Right lobe of liver (tissue), 6 donors: ENCODE measurements at regions not wholly inside any gene's neighbourhood (a gene's known extent, or its start where the extent isn't known, plus 50 kb on each side); places are given as distances from the start of the nearest gene placed in this dataset.
"Not testable (repeated sequence)": the region's sequence is repeated elsewhere in the genome, so short reads cannot be mapped to it uniquely, and the experiment has no call there.

Experiments used
- ATAC-seq, 4 donors: fragments of 200-7000 bp; cut with Tn5 transposase; one replicate each; pipeline ENCODE4 v1.9.1; 2020; ENCODE audit warnings: mild to moderate bottlenecking in 4 of 4, moderate library complexity in 4 of 4
- DNase-seq, 3 donors: peaks; one replicate each; pipeline ENCODE4 v3.0.0-alpha.2; 2020
- H3K27ac ChIP-seq, 3 donors: fragments of 200-600 bp; one replicate each; pipeline ENCODE4 v1.8.0; 2022
- H3K27me3 ChIP-seq, 2 donors: fragments of 200-600 bp; one replicate each; pipeline ENCODE4 v1.8.0; 2022
- H3K36me3 ChIP-seq, 4 donors: fragments of 200-600 bp; sonication (generic) in 1 of 4; one replicate each; pipeline versions ENCODE4 v1.5.1 to v1.8.0; 2017 to 2022; ENCODE audit warnings: control low read depth in 1 of 4
- H3K4me1 ChIP-seq, 4 donors: fragments of 200-600 bp; sonication (generic) in 1 of 4; one replicate each; pipeline versions ENCODE4 v1.5.1 to v1.8.0; 2017 to 2022; ENCODE audit warnings: control low read depth in 1 of 4
- H3K4me3 ChIP-seq, 3 donors: fragments of 200-600 bp; one replicate each; pipeline ENCODE4 v1.8.0; 2022
- H3K9me3 ChIP-seq, 4 donors: fragments of 200-600 bp; sonication (generic) in 1 of 4; one replicate each; pipeline versions ENCODE4 v1.5.1 to v1.8.0; 2017 to 2022; ENCODE audit warnings: control low read depth in 1 of 4
- POLR2A ChIP-seq: fragments of 450-650 bp; IDR thresholded peaks from one replicate; pipeline ENCODE4 v1.6.1; 2017; ENCODE audit warnings: antibody characterized with exemption, mild to moderate bottlenecking
- WGBS: methylation state at CpG from one replicate; pipeline ENCODE4 v1.1.6; 2018; ENCODE audit warnings: low coverage, low lambda C conversion rate; ENCODE audit not compliant: insufficient coverage; ENCODE audit errors: missing lambda C conversion rate; 5-methylcytosine and 5-hydroxymethylcytosine counted together
- intact Hi-C, 2 donors: fragments of 100-400 bp; cut with DNase I; formaldehyde crosslinking; loops; one replicate each; pipeline versions ENCODE4 v1.11.2 to v1.14.1; 2022
- TF ChIP-seq, protein P1 (sequence below), 4 donors: fragments of 200-600 bp in 3 of 4; fragments of 450-650 bp in 1 of 4; IDR thresholded peaks; one replicate each; pipeline versions ENCODE4 v1.5.1 to v1.8.0; 2016 to 2022; ENCODE audit warnings: antibody characterized with exemption in 4 of 4, mild to moderate bottlenecking in 2 of 4
- donor health status: DM: no; HTN: yes; CAD: no.
- donor health status: DM: no; HTN: no; CAD: no.
- donor health status: DM: no; HTN: no; CAD: no.
- donor health status: DM: no; HTN: yes; CAD: no.
- donor health status: DM: no; HTN: yes; CAD: no.

DNA sequence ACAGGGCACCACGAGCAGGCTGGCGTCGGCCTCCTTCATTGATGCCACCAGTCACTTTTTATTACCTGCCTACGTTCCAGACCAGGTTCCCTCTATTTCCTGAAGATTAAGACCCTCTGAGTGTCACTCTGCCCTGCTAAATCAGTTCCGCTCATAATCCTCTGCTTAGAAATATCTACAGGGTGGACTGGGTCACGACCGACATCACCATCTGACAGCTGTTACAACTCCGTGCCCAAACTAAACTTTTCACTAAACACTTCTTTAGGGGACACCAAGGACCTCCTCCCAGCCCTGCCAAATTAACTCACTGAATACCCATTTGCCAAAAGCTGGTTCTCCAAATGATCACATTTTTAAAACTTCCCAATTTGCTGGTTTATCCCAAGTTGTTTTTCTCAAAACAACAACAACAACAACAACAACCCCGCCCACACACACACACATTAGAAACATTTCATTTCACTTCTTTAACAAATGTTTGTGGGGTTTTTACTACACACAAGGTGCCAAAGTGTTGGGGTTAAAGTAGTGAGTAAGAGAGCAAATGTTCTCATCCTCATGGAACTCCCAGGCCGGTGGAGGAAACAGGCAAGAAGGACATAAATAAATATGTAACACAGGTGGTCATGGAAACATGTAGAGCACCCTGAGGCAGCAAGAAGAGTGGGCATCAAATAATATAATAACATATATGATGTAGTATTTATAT is 72.0 kb upstream of the PEG3 start:
- Histone ChIP-seq H3K4me1 (no peaks in the 10 kb centered on the region), H3K4me3 (no peak overlapping the region), H3K27ac (no peak overlapping the region), H3K36me3 (no peaks in the 10 kb centered on the region), H3K27me3 (no peaks in the 10 kb centered on the region), H3K9me3 (no peaks in the 10 kb centered on the region)
- 66% methylated on average over 10 of the region's 10 CpGs for WGBS
- ATAC-seq (no peak), DNase-seq (no peak)
- intact Hi-C loops = no loop called here
- TF ChIP-seq, protein P1, sequence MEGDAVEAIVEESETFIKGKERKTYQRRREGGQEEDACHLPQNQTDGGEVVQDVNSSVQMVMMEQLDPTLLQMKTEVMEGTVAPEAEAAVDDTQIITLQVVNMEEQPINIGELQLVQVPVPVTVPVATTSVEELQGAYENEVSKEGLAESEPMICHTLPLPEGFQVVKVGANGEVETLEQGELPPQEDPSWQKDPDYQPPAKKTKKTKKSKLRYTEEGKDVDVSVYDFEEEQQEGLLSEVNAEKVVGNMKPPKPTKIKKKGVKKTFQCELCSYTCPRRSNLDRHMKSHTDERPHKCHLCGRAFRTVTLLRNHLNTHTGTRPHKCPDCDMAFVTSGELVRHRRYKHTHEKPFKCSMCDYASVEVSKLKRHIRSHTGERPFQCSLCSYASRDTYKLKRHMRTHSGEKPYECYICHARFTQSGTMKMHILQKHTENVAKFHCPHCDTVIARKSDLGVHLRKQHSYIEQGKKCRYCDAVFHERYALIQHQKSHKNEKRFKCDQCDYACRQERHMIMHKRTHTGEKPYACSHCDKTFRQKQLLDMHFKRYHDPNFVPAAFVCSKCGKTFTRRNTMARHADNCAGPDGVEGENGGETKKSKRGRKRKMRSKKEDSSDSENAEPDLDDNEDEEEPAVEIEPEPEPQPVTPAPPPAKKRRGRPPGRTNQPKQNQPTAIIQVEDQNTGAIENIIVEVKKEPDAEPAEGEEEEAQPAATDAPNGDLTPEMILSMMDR (IDR thresholded peaks at IDR 0.05) = no peak
- no peak for TF ChIP-seq POLR2A

DNA sequence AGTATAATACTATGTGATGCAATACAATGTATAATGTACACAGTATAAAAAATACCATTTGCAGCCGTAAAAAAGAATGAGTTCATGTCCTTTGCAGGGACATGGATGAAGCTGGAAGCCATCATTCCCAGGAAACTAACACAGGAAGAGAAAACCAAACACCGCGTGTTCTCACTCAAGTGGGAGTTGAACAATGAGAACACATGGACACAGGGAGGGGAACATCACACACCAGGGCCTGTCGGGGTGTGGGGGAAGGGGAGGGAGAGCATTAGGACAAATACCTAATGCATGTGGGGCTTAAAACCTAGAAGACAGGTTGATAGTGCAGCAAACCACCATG is 72.6 kb upstream of the PEG3 start:
- H3K27ac ChIP-seq, H3K4me1 ChIP-seq, H3K4me3 ChIP-seq, H3K9me3 ChIP-seq, H3K36me3 ChIP-seq, ATAC-seq, H3K27me3 ChIP-seq, DNase-seq, intact Hi-C loops: not testable (repeated sequence)
- 45% methylated on average over 3 of the region's 4 CpGs for WGBS

DNA sequence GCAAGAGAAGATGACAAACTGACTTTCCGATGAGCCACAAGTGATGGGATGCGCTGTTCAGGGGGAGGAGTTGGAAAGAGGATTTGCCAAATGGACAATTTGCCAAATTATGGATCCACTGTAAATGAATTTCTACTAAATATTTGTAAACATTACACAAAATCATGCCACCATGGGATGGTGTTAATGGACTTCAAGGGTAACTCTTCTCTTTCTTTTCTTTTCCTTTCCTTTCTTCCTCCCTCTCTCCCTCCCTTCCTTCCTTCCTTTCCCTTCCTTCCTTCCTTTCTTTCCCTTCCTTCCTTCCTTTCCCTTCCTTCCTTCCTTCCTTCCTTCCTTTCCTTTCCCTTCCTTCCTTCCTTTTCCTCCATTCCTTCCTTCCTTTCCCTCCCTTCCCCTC is 76.0 kb upstream of the PEG3 start:
- H3K27me3 ChIP-seq = no peaks in the 10 kb centered on the region
- H3K27ac ChIP-seq = no peak overlapping the region
- intact Hi-C loops = no loop called here
- no peak for TF ChIP-seq POLR2A
- TF ChIP-seq, protein P1 (IDR thresholded peaks at IDR 0.05) = no peak
- DNase-seq (no peak), ATAC-seq (no peak)
- H3K36me3 ChIP-seq = no peaks in the 10 kb centered on the region
- H3K4me1 ChIP-seq = no peaks in the 10 kb centered on the region
- H3K9me3 ChIP-seq = no peaks in the 10 kb centered on the region
- H3K4me3 ChIP-seq = no peak overlapping the region
- 86% methylated on average over 2 of the region's 2 CpGs for WGBS

DNA sequence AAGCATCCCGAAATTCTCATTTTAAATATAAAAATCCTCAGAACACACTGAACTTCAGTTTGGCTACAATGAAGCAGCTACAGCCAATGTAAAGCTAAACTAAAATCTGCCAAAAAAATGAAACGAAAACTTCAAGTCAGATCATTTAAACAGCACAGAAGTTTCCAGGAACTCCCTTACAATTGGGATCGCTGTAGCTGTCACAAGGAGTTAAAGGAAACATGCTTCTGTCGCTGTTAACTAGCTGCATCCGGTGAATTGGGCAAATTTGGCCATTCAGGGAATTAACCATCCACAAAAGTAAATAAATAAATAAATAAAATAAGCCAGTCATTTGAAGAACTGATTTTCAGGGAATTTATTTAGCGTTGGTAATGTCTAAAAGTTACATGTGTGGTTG is 77.0 kb upstream of the PEG3 start:
- Histone ChIP-seq H3K4me1 (no peaks in the 10 kb centered on the region), H3K36me3 (no peaks in the 10 kb centered on the region), H3K27me3 (no peaks in the 10 kb centered on the region), H3K9me3 (no peaks in the 10 kb centered on the region), H3K4me3 (no peak overlapping the region), H3K27ac (no peak overlapping the region)
- intact Hi-C loops = no loop called here
- ATAC-seq = no peak
- TF ChIP-seq POLR2A = no peak
- TF ChIP-seq, protein P1 (IDR thresholded peaks at IDR 0.05) = no peak
- DNase-seq = no peak
- WGBS = 42% methylated on average over 6 of the region's 6 CpGs

DNA sequence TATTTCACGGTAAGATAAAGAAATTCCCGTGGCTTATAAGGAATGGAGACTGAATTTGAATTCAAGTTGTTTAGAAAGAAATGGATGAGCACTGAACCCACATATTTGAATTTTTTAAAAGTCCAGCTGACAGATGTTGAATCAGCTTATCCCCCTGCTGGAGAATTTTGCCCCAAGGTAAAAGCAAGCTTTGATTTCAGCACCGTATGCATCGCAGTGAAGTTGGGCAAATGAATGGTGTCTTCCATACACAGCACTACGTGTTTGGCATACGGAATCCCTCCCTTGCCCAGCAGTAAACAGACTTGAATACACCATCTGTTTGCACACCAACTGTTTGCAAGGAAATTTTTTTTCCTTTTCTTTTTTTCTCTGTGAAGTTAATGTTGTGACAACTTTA is 77.5 kb upstream of the PEG3 start:
- no peaks in the 10 kb centered on the region for H3K4me1 ChIP-seq
- no peaks in the 10 kb centered on the region for H3K9me3 ChIP-seq
- ATAC-seq (no peak), DNase-seq (no peak)
- no peak overlapping the region for H3K27ac ChIP-seq
- TF ChIP-seq, protein P1 (IDR thresholded peaks at IDR 0.05) = no peak
- no peak for TF ChIP-seq POLR2A
- 22% methylated on average over 5 of the region's 6 CpGs for WGBS
- no peaks in the 10 kb centered on the region for H3K36me3 ChIP-seq
- H3K4me3 ChIP-seq = no peak overlapping the region
- intact Hi-C loops = no loop called here
- H3K27me3 ChIP-seq = no peaks in the 10 kb centered on the region
